Chondrocyte (in vitro differentiated cells): ENCODE measurements at regions not wholly inside any gene's neighbourhood (a gene's known extent, or its start where the extent isn't known, plus 50 kb on each side); places are given as distances from the start of the nearest gene placed in this dataset.

Experiments used
- DNase-seq: peaks from one replicate; pipeline ENCODE4 v3.0.0; 2021; ENCODE audit warnings: mixed read lengths, low spot score
- H3K27ac Mint-ChIP-seq: one replicate; pipeline ENCODE4 v1.8.0; 2021; ENCODE audit warnings: mild to moderate bottlenecking, moderate library complexity, mixed read lengths; ENCODE audit not compliant: unreplicated experiment
- H3K27me3 Mint-ChIP-seq: 2 replicates; pipeline ENCODE4 v1.8.0; 2021; ENCODE audit warnings: low read depth, mixed read lengths
- H3K36me3 Mint-ChIP-seq: 2 replicates; pipeline ENCODE4 v1.8.0; 2021; ENCODE audit warnings: low read depth, mixed read lengths
- H3K4me1 Mint-ChIP-seq: 2 replicates; pipeline ENCODE4 v1.8.0; 2021; ENCODE audit warnings: low read depth, mild to moderate bottlenecking, mixed read lengths
- H3K4me3 Mint-ChIP-seq: one replicate; pipeline ENCODE4 v1.8.0; 2021; ENCODE audit warnings: mild to moderate bottlenecking, moderate library complexity, mixed read lengths; ENCODE audit not compliant: unreplicated experiment
- H3K9me3 Mint-ChIP-seq: 2 replicates; pipeline ENCODE4 v1.8.0; 2021; ENCODE audit warnings: low read depth, mixed read lengths
- CTCF ChIP-seq: fragments of 200-600 bp; sonication (generic); IDR thresholded peaks from 2 replicates; pipeline ENCODE4 v1.5.0; 2021; ENCODE audit warnings: antibody characterized with exemption, mild to moderate bottlenecking, moderate library complexity

- H3K4me1 Mint-ChIP-seq, result no peaks in the 10 kb centered on the region
- no peak overlapping the region for H3K27ac Mint-ChIP-seq
- peaks cover 6% of the 10 kb centered on the region for H3K36me3 Mint-ChIP-seq
- TF ChIP-seq CTCF, result no peak
- no peak overlapping the region for H3K4me3 Mint-ChIP-seq
- peaks cover 17% of the 10 kb centered on the region for H3K9me3 Mint-ChIP-seq
- peaks cover 33% of the 10 kb centered on the region for H3K27me3 Mint-ChIP-seq
- DNase-seq, result no peak
Measured at GRCh38 chr9:126215486-126215885, 111.1 kb upstream of the MVB12B start.

- H3K9me3 Mint-ChIP-seq, result peaks cover 29% of the 10 kb centered on the region
- TF ChIP-seq CTCF, result no peak
- DNase-seq, result no peak
- H3K4me1 Mint-ChIP-seq, result no peaks in the 10 kb centered on the region
- H3K27me3 Mint-ChIP-seq, result peaks cover 36% of the 10 kb centered on the region
- H3K36me3 Mint-ChIP-seq, result peaks cover 6% of the 10 kb centered on the region
- no peak overlapping the region for H3K4me3 Mint-ChIP-seq
- H3K27ac Mint-ChIP-seq, result no peak overlapping the region
Measured at GRCh38 chr9:126216826-126217225, 109.8 kb upstream of the MVB12B start.

GRCh38 chr9:126217250-126217653 is 109.4 kb upstream of the MVB12B start:
- Mint-ChIP-seq H3K27ac (no peak overlapping the region), H3K4me3 (no peak overlapping the region), H3K36me3 (peaks cover 6% of the 10 kb centered on the region), H3K9me3 (peaks cover 29% of the 10 kb centered on the region), H3K27me3 (peaks cover 37% of the 10 kb centered on the region), H3K4me1 (no peaks in the 10 kb centered on the region)
- no peak for DNase-seq
- TF ChIP-seq CTCF, result no peak

GRCh38 chr9:126217797-126218196 is 108.8 kb upstream of the MVB12B start:
- no peak for TF ChIP-seq CTCF
- Mint-ChIP-seq H3K9me3 (peaks cover 29% of the 10 kb centered on the region), H3K27ac (no peak overlapping the region), H3K27me3 (peaks cover 37% of the 10 kb centered on the region), H3K4me3 (no peak overlapping the region), H3K4me1 (no peaks in the 10 kb centered on the region), H3K36me3 (peaks cover 6% of the 10 kb centered on the region)
- DNase-seq, result no peak

GRCh38 chr9:126218359-126219125 is 108.1 kb upstream of the MVB12B start:
- Mint-ChIP-seq H3K4me3 (no peak overlapping the region), H3K4me1 (no peaks in the 10 kb centered on the region), H3K36me3 (peaks cover 6% of the 10 kb centered on the region), H3K9me3 (peaks cover 29% of the 10 kb centered on the region), H3K27ac (no peak overlapping the region), H3K27me3 (peaks cover 37% of the 10 kb centered on the region)
- TF ChIP-seq CTCF, result no peak
- no peak for DNase-seq
